NCI-H748 treated with DMSO at 0.1 percent for 48 hours (cell line): ENCODE measurements at regions not wholly inside any gene's neighbourhood (a gene's known extent, or its start where the extent isn't known, plus 50 kb on each side); places are given as distances from the start of the nearest gene placed in this dataset.
A peak's percentile ranks its signal among the peaks of the same experiment; 100 is the strongest.

Experiments
- DNase-seq: peaks from one replicate; lab custom pipeline; 2025; lab: John Stamatoyannopoulos, UW

- DNase-seq = no peak
Measured at GRCh38 chr12:84741031-84741430, 171.6 kb downstream of the SLC6A15 start.

GRCh38 chr12:84740602-84741001 lies 172.0 kb downstream of the SLC6A15 start:
- DNase-seq = no peak

- no peak for DNase-seq
Measured at GRCh38 chr12:84738481-84738972, 174.1 kb downstream of the SLC6A15 start.

GRCh38 chr12:84732828-84733340 lies 179.7 kb downstream of the SLC6A15 start:
- no peak for DNase-seq

- DNase-seq = no peak
Measured at GRCh38 chr12:84730561-84731162, 181.9 kb downstream of the SLC6A15 start.

- no peak for DNase-seq
Measured at GRCh38 chr12:84727961-84728360, 184.6 kb downstream of the SLC6A15 start.

- DNase-seq = no peak
Measured at GRCh38 chr12:84726780-84727179, 185.8 kb downstream of the SLC6A15 start.

GRCh38 chr12:84723988-84724387 lies 188.6 kb downstream of the SLC6A15 start:
- DNase-seq = no peak

GRCh38 chr12:84719997-84720396 lies 192.6 kb downstream of the SLC6A15 start:
- no peak for DNase-seq

- no peak for DNase-seq
Measured at GRCh38 chr12:84718906-84719305, 193.7 kb downstream of the SLC6A15 start.

GRCh38 chr12:84712747-84713146 lies 199.9 kb downstream of the SLC6A15 start:
- DNase-seq = no peak

GRCh38 chr12:84706374-84706773 lies 206.2 kb downstream of the SLC6A15 start:
- no peak for DNase-seq

- DNase-seq = no peak
Measured at GRCh38 chr12:84704856-84705255, 207.7 kb downstream of the SLC6A15 start.

- DNase-seq = no peak
Measured at GRCh38 chr12:84702001-84702400, 210.6 kb downstream of the SLC6A15 start.

- DNase-seq = no peak
Measured at GRCh38 chr12:84701041-84701440, 211.6 kb downstream of the SLC6A15 start.

- DNase-seq = no peak
Measured at GRCh38 chr12:84698576-84699333, 213.8 kb downstream of the SLC6A15 start.

- no peak for DNase-seq
Measured at GRCh38 chr12:84696908-84697540, 215.6 kb downstream of the SLC6A15 start.

GRCh38 chr12:84696281-84696680 lies 216.3 kb downstream of the SLC6A15 start:
- no peak for DNase-seq

GRCh38 chr12:84694116-84694515 lies 218.5 kb downstream of the SLC6A15 start:
- peak; percentile 10 for DNase-seq

GRCh38 chr12:84692071-84692470 lies 220.5 kb downstream of the SLC6A15 start:
- DNase-seq = no peak

GRCh38 chr12:84691266-84691665 lies 221.3 kb downstream of the SLC6A15 start:
- DNase-seq = no peak

- peak; percentile 93 for DNase-seq
Measured at GRCh38 chr12:84689638-84690037, 223.0 kb downstream of the SLC6A15 start.

GRCh38 chr12:84685379-84685778 lies 227.2 kb downstream of the SLC6A15 start:
- DNase-seq = no peak
